Activated CD4-positive, alpha-beta T cell treated with anti-CD3 and anti-CD28 coated beads, Interleukin-2, amount 50 U/mL, for 16 hours (primary cell): ENCODE measurements at regions not wholly inside any gene's neighbourhood (a gene's known extent, or its start where the extent isn't known, plus 50 kb on each side); places are given as distances from the start of the nearest gene placed in this dataset.

Source experiments
- DNase-seq: peaks from one replicate; pipeline ENCODE4 v3.0.0-alpha.2; 2020

DNA sequence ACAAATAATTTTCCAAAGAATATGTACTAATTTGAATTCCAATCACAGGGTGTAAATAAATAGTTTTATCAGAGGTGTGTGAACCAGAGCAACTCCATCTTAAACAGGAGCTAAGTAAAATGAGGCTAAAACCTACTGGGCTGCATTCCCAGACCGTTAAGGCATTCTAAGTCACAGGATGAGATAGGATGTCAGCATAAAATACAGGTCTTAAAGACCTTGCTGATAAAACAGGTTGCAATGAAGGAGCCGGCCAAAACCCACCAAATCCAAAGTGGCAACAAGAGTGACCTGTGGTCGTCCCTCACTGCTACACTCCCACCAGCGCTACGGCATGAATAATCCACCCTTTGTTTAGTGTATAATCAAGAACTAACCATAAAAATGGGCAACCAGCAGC is 291.7 kb upstream of the SEMA3D start:
- DNase-seq = no peak

DNA sequence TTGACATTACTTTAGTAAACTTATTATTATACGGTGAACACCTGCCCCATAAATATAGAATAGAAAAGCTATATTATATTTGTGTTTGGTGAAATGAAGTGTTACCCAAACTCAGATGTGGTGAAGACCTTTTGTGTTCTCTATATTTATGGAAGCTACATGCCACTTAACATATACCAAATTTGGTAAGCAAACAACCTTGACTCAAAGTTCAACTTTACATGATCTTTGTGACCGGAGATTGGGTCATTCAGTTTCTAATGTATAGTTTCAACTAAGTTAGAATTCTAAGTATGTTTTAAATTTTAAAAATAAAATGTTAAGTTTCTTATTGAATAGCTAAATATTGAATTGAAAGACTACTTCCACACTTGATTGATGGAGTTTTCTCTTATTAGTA is 288.6 kb upstream of the SEMA3D start:
- no peak for DNase-seq

GRCh38 chr7:85475071-85475470 is 288.2 kb upstream of the SEMA3D start:
- no peak for DNase-seq

- peak; percentile 6 for DNase-seq
Observed at GRCh38 chr7:85474234-85474633, 287.4 kb upstream of the SEMA3D start.

- peak; percentile 42 for DNase-seq
Observed at GRCh38 chr7:85471740-85472139, 284.9 kb upstream of the SEMA3D start.

DNA sequence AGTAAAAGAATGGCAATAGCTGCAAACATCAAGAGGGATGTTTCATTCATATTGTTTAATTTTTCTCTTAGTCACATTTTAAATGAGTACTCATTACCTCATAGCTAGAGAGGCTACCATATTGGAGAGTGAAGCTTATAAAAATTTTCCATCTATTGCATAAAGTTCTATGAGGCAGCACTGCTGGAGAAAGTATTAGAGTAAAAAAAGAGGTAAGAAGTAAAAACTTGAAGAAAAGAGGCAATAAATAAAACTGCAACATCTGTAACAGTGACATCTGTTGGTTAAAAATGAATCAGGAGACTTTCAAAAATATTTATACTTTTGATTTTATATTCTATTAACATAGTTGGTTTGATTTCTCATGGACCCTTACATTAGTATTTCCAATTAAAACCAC is 284.5 kb upstream of the SEMA3D start:
- DNase-seq = no peak

GRCh38 chr7:85469446-85470010 is 282.7 kb upstream of the SEMA3D start:
- DNase-seq = no peak

- no peak for DNase-seq
Observed at GRCh38 chr7:85464042-85464651, 277.3 kb upstream of the SEMA3D start.

DNA sequence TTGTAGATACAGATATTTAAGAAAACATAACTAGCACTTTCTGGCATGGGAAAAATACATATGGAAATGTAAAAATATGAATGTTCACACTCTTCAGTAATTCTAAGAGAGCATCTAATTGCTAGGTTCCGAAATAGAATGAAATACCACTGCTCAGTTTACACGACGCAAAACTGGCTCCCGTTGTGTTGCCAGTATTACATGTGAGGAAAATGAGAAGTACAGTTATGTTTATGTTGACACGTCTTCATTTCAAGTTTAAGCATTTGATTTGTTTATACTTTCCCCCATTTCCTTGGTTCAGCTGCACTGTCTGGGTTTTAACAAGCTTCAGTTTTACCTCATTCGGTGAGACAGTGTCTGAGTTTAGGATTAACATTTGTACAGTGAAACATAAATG is 275.8 kb upstream of the SEMA3D start:
- DNase-seq = no peak

GRCh38 chr7:85457911-85458310 is 271.1 kb upstream of the SEMA3D start:
- DNase-seq = no peak

- DNase-seq = no peak
Observed at GRCh38 chr7:85456254-85456653, 269.4 kb upstream of the SEMA3D start.

DNA sequence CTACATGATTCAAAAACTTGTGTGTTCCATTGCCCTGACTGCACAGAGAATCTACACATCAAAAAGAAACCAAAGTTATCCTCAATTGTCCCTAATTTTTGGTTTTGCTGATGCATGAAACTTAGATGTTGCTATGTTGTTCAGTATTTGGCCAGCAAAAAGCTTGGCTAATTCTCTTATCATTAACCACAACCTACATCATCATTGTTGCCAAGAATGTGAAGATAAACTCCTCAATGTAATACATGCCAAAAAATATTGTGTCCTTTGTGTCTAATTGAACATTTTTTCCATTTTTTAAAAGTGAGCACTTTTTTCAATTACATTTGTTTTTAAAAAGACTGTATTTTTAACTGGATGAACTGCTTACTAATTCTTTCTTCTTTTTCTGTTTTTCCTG is 268.0 kb upstream of the SEMA3D start:
- DNase-seq = no peak

DNA sequence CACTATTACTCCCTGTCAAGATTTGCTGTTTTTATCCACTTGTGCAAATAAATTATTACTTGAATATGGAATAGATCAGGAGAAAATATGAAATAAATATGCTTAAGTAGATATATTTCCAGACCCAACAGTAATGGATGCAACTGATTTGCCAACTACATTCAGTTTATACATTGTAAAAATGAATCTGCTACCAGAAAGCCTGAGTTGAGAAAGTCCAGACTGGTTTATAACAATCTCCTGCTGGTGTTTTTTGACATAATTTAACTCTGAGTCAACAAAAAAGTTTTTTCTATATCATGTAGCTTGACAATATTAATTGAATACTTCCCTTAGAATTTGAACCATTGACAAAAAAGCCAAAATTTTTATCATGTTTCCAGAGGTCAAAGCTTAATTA is 265.8 kb upstream of the SEMA3D start:
- no peak for DNase-seq

DNA sequence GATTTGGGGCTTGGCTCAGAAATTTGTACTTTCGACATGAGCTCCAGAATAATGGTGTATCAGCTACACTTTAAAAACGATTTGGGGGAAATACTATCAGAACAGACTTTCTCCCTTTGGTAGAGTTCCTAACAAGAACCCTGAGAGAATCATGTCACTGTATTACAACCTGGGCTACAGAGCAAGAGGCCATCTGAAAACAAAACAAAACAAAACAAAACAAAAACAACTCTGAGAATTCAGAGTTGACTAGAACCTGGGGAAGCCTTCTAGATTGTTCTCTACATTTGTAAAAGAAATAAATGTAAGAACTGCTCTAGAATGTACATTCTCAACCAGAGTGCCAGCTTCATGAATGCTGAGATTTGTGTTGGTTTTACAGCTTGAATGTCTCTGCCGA is 262.6 kb upstream of the SEMA3D start:
- no peak for DNase-seq

DNA sequence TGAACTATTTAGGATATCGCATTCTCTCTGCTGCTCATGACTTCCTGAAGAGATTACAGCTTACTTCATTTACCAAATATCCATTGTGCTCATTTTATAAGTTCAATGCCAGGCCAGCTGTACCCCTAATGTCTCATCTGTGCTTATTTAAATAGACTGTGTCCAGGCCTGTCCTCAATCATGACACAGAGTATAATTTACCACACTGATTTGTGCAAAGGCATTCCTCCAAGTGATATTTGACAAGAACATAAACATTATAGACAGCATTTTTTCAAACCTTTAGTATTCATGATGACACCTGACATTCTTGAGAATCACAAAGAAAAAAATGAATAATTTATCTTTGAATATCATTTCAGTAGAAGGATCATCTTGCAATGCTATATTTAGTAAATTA is 260.1 kb upstream of the SEMA3D start:
- DNase-seq = no peak

- no peak for DNase-seq
Observed at GRCh38 chr7:85426487-85426960, 239.7 kb upstream of the SEMA3D start.

DNA sequence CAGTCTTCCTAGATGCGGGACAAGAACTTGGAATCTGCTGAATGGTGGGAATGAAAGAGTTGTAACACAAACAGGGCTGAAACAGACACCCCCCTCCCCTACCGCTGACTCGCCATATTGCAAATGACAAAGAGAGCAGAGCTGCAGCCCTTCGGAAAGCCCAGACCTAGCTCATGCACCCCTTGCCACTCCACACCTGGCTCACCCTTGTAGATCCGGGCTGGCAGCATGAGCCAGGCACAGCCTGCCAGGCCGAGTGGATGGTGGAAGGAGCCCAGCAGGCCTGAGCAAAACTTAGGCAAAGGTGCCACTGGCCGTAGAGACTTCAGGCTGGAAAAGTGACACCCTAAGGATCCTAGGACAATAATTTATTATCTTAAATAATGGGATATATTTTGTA is 237.4 kb upstream of the SEMA3D start:
- no peak for DNase-seq

- DNase-seq = no peak
Observed at GRCh38 chr7:85423209-85423895, 236.5 kb upstream of the SEMA3D start.

GRCh38 chr7:85415743-85416142 is 228.9 kb upstream of the SEMA3D start:
- DNase-seq = no peak

GRCh38 chr7:85413718-85414117 is 226.9 kb upstream of the SEMA3D start:
- no peak for DNase-seq

DNA sequence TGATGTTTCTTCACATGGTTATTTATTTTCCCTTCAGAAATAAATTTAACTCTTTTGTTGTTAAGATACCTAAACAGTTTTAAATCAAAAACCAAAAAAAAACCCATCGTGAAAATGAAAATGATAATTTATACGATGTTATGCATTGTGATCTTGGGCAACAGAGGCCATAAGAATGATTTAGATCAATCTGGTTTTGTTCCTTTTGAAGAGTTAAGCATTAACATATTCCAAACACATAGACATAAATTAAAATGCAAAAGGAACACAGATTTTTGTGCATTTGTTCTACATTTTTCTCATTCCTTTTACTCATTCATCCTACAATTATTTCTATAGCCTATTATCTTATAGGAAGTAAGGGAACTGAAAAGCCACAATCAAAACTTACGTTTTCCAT is 226.1 kb upstream of the SEMA3D start:
- DNase-seq = no peak

GRCh38 chr7:85407391-85407790 is 220.5 kb upstream of the SEMA3D start:
- no peak for DNase-seq

GRCh38 chr7:85405016-85405902 is 218.4 kb upstream of the SEMA3D start:
- DNase-seq = no peak

GRCh38 chr7:85396676-85397075 is 209.8 kb upstream of the SEMA3D start:
- DNase-seq = no peak
